Natural killer cell (primary cell): ENCODE measurements at regions not wholly inside any gene's neighbourhood (a gene's known extent, or its start where the extent isn't known, plus 50 kb on each side); places are given as distances from the start of the nearest gene placed in this dataset.

Experiments
- ATAC-seq, 3 donors: fragments of 150-1000 bp in 2 of 3; fragments of 200-7000 bp in 1 of 3; cut with Tn5 transposase; 1 replicate in 1 of 3; 2 replicates in 2 of 3; pipeline ENCODE4 v1.10.0; 2021; ENCODE audit warnings: mild to moderate bottlenecking in 2 of 3, moderate library complexity in 2 of 3
- DNase-seq, 2 donors: peaks; one replicate each; pipeline versions ENCODE4 v3.0.0 to v3.0.0-alpha.2; 2013 to 2021; ENCODE audit warnings: mixed read lengths in 1 of 2
- H3K27ac ChIP-seq: one replicate; pipeline ENCODE4 v1.5.1; 2013; ENCODE audit warnings: mild to moderate bottlenecking, low read length
- H3K27me3 ChIP-seq: one replicate; pipeline ENCODE4 v1.6.1; 2013; ENCODE audit warnings: low read length; ENCODE audit not compliant: control insufficient read depth, insufficient read depth
- H3K36me3 ChIP-seq: one replicate; pipeline ENCODE4 v1.6.1; 2013; ENCODE audit warnings: low read length; ENCODE audit not compliant: control insufficient read depth, insufficient read depth
- H3K4me1 ChIP-seq: one replicate; pipeline ENCODE4 v1.6.1; 2013; ENCODE audit warnings: low read length; ENCODE audit not compliant: control insufficient read depth, insufficient read depth
- H3K4me3 ChIP-seq: one replicate; pipeline ENCODE4 v1.5.1; 2013; ENCODE audit warnings: low read length
- H3K9me3 ChIP-seq: one replicate; pipeline ENCODE4 v1.6.1; 2013; ENCODE audit warnings: low read length; ENCODE audit not compliant: control insufficient read depth, insufficient read depth
- H3K27ac Mint-ChIP-seq, 2 donors: one replicate each; pipeline ENCODE4 v1.8.0; 2022; ENCODE audit warnings: mild to moderate bottlenecking in 2 of 2, mixed read lengths in 2 of 2, moderate library complexity in 1 of 2
- H3K27me3 Mint-ChIP-seq, 2 donors: one replicate each; pipeline ENCODE4 v1.8.0; 2022; ENCODE audit warnings: low read depth in 2 of 2, mixed read lengths in 2 of 2
- H3K36me3 Mint-ChIP-seq: one replicate; pipeline ENCODE4 v1.8.0; 2022; ENCODE audit warnings: mixed read lengths
- H3K4me1 Mint-ChIP-seq, 2 donors: one replicate each; pipeline ENCODE4 v1.8.0; 2022; ENCODE audit warnings: mixed read lengths in 2 of 2
- H3K4me3 Mint-ChIP-seq: one replicate; pipeline ENCODE4 v1.8.0; 2022; ENCODE audit warnings: mild to moderate bottlenecking, moderate library complexity, mixed read lengths
- H3K9me3 Mint-ChIP-seq, 2 donors: one replicate each; pipeline ENCODE4 v1.8.0; 2022; ENCODE audit warnings: mixed read lengths in 2 of 2
- CTCF ChIP-seq: fragments of 200-600 bp; IDR thresholded peaks from one replicate; pipeline ENCODE4 v1.8.0; 2022; ENCODE audit warnings: antibody characterized with exemption
- WGBS: methylation state at CpG from one replicate; pipeline ENCODE4 v1.1.7; 2013; ENCODE audit warnings: missing lambda C conversion rate; ENCODE audit not compliant: insufficient coverage; 5-methylcytosine and 5-hydroxymethylcytosine counted together
- intact Hi-C: fragments of 100-400 bp; cut with micrococcal nuclease; formaldehyde crosslinking; loops from one replicate; pipeline ENCODE4 v1.14.2; 2022

- 93% methylated on average over 4 of the region's 4 CpGs for WGBS
- Mint-ChIP-seq H3K27me3 (no peaks in the 10 kb centered on the region), H3K36me3 (no peaks in the 10 kb centered on the region), H3K27ac (no peak overlapping the region), H3K9me3 (peaks cover 11 to 19% of the 10 kb centered on the region in 2 donors), H3K4me1 (no peaks in the 10 kb centered on the region), H3K4me3 (no peak overlapping the region)
- no peak for TF ChIP-seq CTCF
- H3K27me3 ChIP-seq = no peaks in the 10 kb centered on the region
- H3K4me3 ChIP-seq = no peak overlapping the region
- H3K9me3 ChIP-seq = no peaks in the 10 kb centered on the region
- H3K27ac ChIP-seq = no peak overlapping the region
- DNase-seq (no peak), ATAC-seq (no peak)
- intact Hi-C loops = no loop called here
- H3K36me3 ChIP-seq = no peaks in the 10 kb centered on the region
- H3K4me1 ChIP-seq = no peaks in the 10 kb centered on the region
These were observed 177.9 kb upstream of the KITLG start for GRCh38 chr12:88758176-88758575.

- WGBS = 82% methylated on average over 4 of the region's 4 CpGs
- H3K9me3 Mint-ChIP-seq = peaks cover 8 to 14% of the 10 kb centered on the region in 2 donors
- no peaks in the 10 kb centered on the region for H3K36me3 ChIP-seq
- ATAC-seq = no peak
- H3K27ac Mint-ChIP-seq = no peak overlapping the region
- H3K27ac ChIP-seq = no peak overlapping the region
- no peaks in the 10 kb centered on the region for H3K27me3 ChIP-seq
- TF ChIP-seq CTCF = no peak
- H3K36me3 Mint-ChIP-seq = no peaks in the 10 kb centered on the region
- H3K27me3 Mint-ChIP-seq = no peaks in the 10 kb centered on the region
- no peak overlapping the region for H3K4me3 Mint-ChIP-seq
- H3K4me3 ChIP-seq = no peak overlapping the region
- no peaks in the 10 kb centered on the region for H3K4me1 Mint-ChIP-seq
- H3K4me1 ChIP-seq = no peaks in the 10 kb centered on the region
- intact Hi-C loops = no loop called here
- DNase-seq = no peak
- no peaks in the 10 kb centered on the region for H3K9me3 ChIP-seq
These were observed 176.6 kb upstream of the KITLG start for GRCh38 chr12:88756917-88757316.

- TF ChIP-seq CTCF = no peak
- DNase-seq (no peak), ATAC-seq (no peak)
- no peaks in the 10 kb centered on the region for H3K27me3 ChIP-seq
- Mint-ChIP-seq H3K4me1 (no peaks in the 10 kb centered on the region), H3K4me3 (no peak overlapping the region), H3K36me3 (no peaks in the 10 kb centered on the region), H3K27me3 (no peaks in the 10 kb centered on the region), H3K27ac (no peak overlapping the region), H3K9me3 (peaks cover 8 to 14% of the 10 kb centered on the region in 2 donors)
- H3K4me1 ChIP-seq = no peaks in the 10 kb centered on the region
- H3K27ac ChIP-seq = no peak overlapping the region
- 86% methylated on average over 3 of the region's 3 CpGs for WGBS
- H3K4me3 ChIP-seq = no peak overlapping the region
- intact Hi-C loops = no loop called here
- no peaks in the 10 kb centered on the region for H3K36me3 ChIP-seq
- no peaks in the 10 kb centered on the region for H3K9me3 ChIP-seq
These were observed 175.9 kb upstream of the KITLG start for GRCh38 chr12:88756153-88756552.

GRCh38 chr12:88753707-88754106 is 173.4 kb upstream of the KITLG start:
- Histone ChIP-seq H3K27ac (no peak overlapping the region), H3K4me3 (no peak overlapping the region), H3K4me1 (no peaks in the 10 kb centered on the region), H3K36me3 (no peaks in the 10 kb centered on the region), H3K9me3 (no peaks in the 10 kb centered on the region), H3K27me3 (no peaks in the 10 kb centered on the region)
- Mint-ChIP-seq H3K4me3 (no peak overlapping the region), H3K4me1 (no peaks in the 10 kb centered on the region), H3K36me3 (no peaks in the 10 kb centered on the region), H3K9me3 (peaks cover 8 to 13% of the 10 kb centered on the region in 2 donors), H3K27ac (no peak overlapping the region), H3K27me3 (no peaks in the 10 kb centered on the region)
- TF ChIP-seq CTCF = no peak
- intact Hi-C loops = no loop called here
- WGBS = 91% methylated on average over 8 of the region's 8 CpGs
- DNase-seq (no peak), ATAC-seq (no peak)
